Hematopoietic multipotent progenitor cell treated with erythropoietin and hydrocortisone succinate and interleukin-3 and kit ligand, for 8 days (in vitro differentiated cells): ENCODE measurements at regions not wholly inside any gene's neighbourhood (a gene's known extent, or its start where the extent isn't known, plus 50 kb on each side); places are given as distances from the start of the nearest gene placed in this dataset.

Source experiments
- DNase-seq: peaks from one replicate; pipeline ENCODE4 v3.0.0-alpha.2; 2015

DNA sequence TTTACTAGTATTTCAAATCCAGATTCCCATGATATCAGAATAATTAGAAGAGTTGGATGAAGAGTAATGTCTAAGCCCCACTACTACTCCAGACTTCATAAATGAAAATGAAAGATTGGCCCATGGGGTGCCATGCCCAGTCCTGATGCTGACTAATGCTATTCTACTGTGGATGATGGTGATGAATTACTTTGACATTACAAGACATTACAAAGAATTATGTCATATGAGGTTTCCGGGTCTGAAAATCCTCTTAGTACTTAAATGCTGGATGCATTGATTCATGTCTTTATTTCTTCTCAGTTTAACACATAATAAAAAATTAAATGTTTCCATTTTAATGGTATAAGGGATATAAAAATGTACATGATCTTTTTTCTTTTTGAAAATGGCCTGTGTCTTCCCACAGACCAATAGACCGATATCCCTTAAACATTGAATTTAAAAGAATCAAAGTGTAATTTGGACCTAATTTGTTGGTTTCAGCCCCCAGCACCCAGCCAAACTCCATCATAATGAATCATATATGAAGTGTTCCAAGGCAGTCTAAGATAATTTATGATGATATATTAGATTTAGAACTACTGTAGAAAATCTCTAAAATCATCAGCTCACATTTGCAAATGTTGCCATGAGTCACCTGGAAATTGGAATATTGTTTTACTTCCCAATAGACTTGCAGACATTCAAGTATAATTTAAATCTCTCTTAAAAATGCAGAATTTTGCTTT is 223.6 kb upstream of the SGCD start:
- DNase-seq, result no peak

- no peak for DNase-seq
Observed at GRCh38 chr5:156109317-156110023, 217.5 kb upstream of the SGCD start.

GRCh38 chr5:156119692-156120091 is 207.3 kb upstream of the SGCD start:
- DNase-seq, result no peak

DNA sequence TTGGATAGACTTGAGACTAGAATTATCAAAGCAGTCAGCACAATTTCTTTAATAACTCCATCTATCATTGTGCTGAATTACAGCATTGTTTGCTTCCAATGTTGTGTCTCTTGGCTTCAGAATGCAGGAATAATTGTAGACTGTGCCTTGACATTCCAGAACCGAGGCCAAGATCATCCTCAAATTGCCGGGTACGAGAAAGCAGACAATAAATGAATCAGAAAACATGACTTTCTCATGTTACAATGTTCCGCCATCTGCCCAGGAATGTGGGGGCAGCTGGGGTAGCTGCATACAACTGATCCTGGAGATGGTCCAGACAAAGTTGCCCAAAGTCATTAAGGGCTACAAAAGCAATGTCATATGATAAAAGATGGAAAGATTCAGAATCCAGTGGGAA is 206.2 kb upstream of the SGCD start:
- no peak for DNase-seq

DNA sequence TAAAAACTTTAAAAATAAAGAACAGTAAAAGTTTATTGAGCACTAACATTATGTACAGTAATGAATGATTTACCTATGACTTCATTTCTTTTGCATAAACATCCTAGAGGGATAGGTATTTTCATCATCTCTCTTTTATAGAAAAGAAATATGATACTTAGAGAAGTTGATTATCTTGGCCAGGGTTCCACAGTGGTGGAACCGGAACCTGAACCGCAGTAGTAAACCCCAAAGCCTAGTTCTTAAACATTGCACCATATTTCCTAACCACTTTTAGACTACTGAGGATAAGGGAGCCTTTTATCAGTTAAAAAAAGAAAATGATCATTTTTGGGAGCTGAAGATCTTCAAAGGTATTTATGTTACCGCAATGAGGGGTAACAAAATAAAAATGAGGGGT is 205.7 kb upstream of the SGCD start:
- DNase-seq, result no peak

DNA sequence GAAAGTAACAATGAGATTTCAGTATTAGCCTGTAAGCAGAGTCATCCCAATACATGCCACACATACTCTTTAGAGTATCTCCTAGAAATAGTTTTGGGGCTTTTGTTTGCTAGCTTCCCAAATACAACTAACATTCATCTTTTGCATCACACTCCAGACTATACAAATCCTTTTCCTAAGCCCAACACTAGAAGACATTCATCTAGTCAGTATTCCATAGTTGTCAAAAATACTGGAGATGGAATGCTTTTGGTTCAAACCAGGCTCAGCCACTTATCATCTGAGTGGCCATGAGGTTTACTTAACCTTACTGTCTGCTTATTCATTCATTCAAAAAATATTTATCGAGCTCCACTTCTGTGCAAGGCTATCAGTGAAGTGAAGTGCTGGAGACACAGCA is 205.1 kb upstream of the SGCD start:
- DNase-seq, result no peak

DNA sequence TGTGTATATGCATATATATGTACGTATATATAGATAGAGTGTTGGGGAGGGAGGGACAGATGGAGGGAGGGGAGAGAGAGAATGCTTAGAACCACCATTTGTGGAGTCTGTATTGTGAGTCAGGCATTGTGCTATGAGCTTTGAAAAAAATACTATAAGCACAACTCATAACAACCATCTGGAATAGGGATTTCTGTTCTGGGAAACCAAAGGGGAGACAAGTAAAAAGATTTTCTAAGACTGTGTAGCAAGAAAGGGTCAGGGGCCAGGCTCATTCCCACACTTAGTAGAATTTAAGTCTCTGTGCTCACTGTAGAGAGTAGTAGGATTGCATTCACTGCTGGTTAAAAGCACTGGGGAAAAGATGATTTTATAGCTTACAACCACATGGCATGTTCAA is 202.3 kb upstream of the SGCD start:
- no peak for DNase-seq

- DNase-seq, result no peak
Observed at GRCh38 chr5:156125118-156125517, 201.8 kb upstream of the SGCD start.

DNA sequence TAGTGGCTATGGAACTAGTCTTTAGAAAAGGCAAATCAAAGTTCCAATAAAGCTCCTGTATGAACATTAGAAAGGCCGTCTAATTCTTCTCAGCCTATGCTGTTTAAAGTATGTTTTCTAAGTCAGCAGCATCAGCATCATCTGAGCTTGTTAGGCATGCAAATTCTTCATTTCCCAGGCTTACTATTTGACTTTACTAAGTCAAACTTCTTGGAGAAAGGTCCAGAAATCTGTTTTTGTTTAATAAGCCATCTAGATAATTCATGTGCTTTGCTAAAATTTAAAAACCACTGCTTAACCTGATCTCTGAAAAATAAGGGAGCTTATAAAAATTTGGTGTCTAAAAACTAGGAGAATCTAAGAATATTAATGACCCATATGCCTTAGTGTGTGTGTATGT is 200.2 kb upstream of the SGCD start:
- no peak for DNase-seq

- no peak for DNase-seq
Observed at GRCh38 chr5:156128026-156128425, 198.9 kb upstream of the SGCD start.

DNA sequence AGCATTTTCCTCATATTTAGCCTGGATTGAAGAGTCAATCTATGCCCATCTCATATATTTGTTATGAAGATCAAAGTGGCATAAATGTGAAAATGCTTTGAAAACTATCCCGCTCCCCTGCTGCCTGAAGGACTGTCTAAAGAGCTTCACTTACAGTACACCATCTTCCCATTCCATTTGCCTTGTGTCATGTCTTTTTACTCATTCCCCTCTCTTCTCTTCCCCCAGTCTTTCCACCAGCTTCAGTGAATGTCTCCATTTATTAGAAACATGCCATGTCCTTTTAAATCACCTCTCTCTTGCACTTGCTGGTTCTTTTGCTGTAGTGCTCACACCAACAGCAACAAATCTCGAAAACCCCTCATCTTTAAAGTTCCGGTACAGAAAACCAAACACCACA is 192.7 kb upstream of the SGCD start:
- DNase-seq, result no peak

GRCh38 chr5:156135531-156135930 is 191.4 kb upstream of the SGCD start:
- DNase-seq, result no peak

DNA sequence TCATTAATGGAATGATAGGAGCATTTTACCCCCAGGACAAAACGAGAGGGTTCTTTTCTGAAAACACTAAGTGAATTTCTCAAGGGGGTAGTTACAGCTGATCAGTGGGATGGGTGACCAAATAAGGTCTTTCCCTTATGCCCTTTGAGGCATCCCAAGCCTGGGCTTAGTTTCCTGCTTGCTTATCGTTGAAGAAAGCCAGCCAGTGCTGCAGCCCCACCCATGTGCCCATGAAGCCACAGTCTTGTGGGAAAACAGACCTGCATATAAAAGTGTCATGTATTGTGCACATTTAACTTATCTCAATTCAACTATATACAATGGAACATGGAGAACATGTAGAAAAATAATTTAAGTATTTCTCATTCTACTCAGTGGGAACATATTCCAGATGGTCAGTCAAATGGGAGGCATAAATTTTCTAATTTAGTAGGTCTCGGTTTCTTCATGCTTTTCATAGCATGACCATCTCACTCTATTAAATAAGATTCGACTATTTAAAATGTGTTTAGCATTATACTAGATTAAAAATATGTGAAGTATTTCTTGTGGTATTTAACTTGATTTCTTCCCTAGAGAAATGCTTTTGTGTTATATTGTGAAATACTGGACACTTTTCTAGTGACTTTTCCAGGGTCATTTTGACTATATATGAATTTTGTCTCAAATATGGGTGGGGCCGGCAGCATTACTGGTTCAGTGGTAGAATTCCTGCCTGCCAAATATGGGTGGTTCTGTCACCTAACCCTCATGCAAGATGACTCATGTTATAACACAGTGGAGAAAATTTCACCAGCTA is 189.7 kb upstream of the SGCD start:
- DNase-seq, result no peak

DNA sequence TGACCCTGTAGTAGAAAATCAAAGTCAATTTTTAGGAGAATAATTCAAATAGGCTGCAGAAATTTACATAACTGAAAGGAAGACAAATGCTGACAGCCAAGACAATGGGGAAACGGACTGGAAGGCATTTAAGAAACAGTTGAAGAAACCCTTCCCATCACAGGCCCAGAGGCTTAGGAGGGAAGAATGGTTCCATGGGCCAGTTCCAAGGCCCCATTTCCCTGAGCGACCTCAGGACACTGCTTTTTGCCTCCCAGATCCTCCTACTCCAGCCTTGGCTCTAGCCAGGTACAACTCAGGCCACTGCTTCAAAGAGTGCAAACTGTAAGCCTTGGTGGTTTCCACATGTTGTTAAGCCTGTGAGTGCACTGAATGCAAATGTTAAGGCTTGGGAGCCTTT is 184.1 kb upstream of the SGCD start:
- DNase-seq, result no peak

DNA sequence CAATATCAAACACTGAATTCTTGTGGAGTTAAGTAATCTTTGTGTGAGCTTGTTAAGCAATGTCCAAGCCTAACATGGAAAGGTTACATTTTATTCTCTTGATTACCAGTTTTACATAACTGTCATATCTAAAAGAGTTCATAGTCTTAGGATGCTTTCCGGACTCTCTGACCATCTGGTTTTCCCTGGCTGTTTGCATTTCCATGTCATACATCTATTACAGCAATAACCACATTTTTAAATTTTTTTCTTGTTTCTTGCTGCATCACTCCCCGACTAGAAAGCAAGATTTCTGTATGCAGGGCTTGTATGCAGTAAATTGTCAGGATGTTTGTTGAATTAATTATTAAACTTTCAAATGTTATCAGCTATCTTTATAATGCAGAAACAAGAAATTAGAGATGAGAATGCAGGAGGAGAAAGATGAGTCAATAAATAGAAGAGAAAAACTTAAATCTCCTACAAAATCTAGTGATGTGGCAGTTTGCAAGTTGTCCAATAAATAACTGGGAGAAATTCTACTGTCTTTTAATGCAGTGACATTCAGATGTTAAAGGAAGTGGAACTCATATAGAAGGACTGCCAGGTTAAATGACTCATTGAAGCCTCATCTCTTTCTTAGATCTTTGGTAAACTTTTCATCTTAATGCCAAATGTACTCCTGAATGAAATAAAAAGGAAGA is 179.6 kb upstream of the SGCD start:
- DNase-seq, result no peak

- no peak for DNase-seq
Observed at GRCh38 chr5:156147944-156148285, 179.0 kb upstream of the SGCD start.

GRCh38 chr5:156148301-156148700 is 178.7 kb upstream of the SGCD start:
- DNase-seq, result no peak

- no peak for DNase-seq
Observed at GRCh38 chr5:156149213-156149612, 177.8 kb upstream of the SGCD start.

- DNase-seq, result no peak
Observed at GRCh38 chr5:156153602-156154001, 173.4 kb upstream of the SGCD start.

GRCh38 chr5:156154757-156155156 is 172.2 kb upstream of the SGCD start:
- DNase-seq, result no peak

DNA sequence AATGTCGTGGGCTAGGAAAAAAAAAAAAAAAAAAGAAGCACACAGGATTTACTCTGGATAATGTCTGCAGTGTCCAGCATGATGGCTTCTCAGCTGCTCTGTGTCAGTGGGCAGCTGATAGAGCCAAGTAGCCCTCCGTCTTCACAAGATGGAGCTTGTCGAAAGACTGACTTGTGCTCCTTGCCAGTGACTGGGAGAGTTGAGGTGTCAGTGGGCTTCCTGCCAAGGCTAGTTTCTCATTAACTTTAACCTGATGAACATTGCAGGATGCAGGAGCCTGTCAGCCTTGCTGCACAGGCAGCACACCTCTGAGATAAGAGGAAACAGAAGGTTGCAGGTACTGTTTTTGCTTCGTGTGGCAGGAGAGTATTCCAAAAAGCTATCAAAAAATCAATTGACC is 171.4 kb upstream of the SGCD start:
- DNase-seq, result no peak

GRCh38 chr5:156164306-156164705 is 162.7 kb upstream of the SGCD start:
- DNase-seq, result no peak

DNA sequence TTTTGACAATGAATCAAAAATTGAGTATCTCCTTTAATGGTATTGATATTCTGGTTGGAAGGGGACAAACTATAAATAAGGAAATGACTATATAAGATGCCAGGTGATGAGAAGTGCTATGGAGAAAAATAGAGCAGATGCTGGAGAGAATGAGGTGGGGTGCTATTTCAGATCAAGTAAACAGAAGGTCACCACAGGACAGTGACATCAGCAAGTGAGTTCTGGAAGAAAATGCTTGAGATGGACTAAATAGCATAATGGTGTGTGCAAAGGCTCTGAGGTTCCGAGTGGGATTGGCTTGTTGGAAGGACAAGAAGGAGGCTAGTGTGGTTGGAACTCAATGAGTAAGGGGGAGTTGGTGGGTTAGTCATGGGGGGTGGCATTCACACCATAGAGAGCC is 157.5 kb upstream of the SGCD start:
- DNase-seq, result no peak
